ENCODE measurements at regions not wholly inside any gene's neighbourhood (a gene's known extent, or its start where the extent isn't known, plus 50 kb on each side); places are given as distances from the start of the nearest gene placed in this dataset.

DNA sequence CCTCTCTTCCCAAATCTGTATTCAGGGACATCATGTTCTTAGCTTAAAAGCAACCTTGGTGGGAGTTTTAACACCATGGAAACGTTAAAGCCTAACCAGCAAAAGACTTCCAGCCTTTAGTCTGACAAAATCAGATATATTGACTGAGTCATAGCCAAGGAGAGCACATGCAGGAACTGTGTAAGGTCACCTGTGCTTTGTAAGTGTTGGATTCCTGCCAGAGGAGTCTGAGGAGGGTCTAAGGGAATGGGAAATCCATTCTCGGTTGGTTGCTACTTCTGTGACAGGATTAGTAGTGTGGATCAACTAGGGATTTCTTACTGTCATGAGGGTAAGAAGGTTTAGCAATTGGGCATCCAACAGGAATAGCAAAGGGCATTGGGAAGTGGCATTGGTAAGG lies 142.0 kb upstream of the CHD1 start:
- TF ChIP-seq, protein P1, sequence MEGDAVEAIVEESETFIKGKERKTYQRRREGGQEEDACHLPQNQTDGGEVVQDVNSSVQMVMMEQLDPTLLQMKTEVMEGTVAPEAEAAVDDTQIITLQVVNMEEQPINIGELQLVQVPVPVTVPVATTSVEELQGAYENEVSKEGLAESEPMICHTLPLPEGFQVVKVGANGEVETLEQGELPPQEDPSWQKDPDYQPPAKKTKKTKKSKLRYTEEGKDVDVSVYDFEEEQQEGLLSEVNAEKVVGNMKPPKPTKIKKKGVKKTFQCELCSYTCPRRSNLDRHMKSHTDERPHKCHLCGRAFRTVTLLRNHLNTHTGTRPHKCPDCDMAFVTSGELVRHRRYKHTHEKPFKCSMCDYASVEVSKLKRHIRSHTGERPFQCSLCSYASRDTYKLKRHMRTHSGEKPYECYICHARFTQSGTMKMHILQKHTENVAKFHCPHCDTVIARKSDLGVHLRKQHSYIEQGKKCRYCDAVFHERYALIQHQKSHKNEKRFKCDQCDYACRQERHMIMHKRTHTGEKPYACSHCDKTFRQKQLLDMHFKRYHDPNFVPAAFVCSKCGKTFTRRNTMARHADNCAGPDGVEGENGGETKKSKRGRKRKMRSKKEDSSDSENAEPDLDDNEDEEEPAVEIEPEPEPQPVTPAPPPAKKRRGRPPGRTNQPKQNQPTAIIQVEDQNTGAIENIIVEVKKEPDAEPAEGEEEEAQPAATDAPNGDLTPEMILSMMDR (IDR thresholded peaks at IDR 0.05; ENCODE audit: extremely low read depth, missing control alignments) = no peak
- no peak for DNase-seq (ENCODE audit: low spot score)

DNA sequence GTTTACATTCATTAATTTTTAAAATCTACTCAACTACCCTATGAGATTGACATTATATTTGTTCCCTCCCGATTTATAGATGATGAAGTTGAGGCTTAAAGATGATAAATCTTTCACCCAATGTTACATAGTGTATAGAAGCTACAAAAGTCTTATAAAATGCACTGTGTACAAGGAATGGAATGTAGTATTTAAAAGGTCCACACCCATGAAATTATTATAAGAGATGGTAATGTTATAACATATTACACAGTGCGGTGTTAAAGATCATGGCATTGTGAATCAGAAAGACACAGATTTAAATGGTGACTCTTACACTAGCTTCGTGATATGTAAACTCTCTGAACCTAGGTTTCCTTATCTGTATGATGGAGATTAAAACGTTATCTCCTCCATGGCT lies 141.6 kb upstream of the CHD1 start:
- DNase-seq (ENCODE audit: low spot score) = no peak
- TF ChIP-seq, protein P1 (IDR thresholded peaks at IDR 0.05; ENCODE audit: extremely low read depth, missing control alignments) = no peak

DNA sequence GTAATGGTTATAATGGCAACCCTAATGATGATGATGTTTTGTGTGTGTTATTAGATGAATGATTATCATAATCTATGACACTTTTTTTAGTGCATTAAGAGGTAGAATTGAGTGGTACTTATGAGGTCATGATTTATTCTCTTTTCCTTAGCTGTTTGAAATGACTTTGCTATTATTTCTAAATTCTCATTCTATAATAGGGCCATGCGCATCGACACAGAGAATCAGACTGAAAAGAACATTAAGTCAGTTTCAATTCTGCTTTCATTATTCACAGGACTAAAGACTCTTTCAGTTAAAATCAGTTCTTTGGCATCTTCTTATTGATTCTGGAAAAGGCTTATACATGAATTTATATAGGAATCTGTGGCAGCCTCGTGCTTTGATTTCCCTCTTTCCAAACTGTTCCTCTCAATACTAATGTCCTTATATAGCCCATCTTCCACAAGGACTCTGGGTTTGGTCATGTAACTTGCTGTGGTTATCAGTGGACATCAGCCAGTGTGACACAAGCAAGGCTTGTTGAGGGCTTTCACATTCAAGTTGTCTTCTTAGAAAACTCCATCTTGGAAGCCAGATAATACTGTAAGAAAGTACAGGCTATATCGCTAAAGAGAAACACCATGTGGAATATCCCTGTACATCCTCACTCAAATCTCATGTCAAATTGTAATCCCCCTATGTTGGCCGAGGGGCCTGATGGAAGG lies 140.3 kb upstream of the CHD1 start:
- peak; percentile 17 for DNase-seq (ENCODE audit: low spot score)
- TF ChIP-seq, protein P1 (IDR thresholded peaks at IDR 0.05; ENCODE audit: extremely low read depth, missing control alignments) = no peak

DNA sequence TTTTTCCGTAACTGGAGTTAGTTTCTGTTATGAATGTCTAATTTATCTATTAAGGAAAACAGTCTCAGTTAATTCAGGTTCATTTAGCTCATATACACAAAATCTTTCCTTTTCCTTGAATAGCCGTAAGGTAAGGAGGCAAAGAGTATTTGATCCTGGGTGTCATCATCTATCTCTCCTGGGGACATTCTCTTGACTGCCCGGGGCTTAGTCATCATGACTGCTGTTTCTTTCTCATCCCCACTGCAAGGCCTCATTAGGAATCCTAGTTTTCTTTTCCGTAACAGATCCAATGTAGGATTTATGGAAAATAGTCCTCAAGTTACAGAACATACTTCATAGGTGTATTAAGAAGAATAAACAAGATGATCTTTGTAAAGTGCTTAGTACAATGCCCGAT lies 134.9 kb upstream of the CHD1 start:
- TF ChIP-seq, protein P1 (IDR thresholded peaks at IDR 0.05; ENCODE audit: extremely low read depth, missing control alignments) = no peak
- DNase-seq (ENCODE audit: low spot score) = no peak

DNA sequence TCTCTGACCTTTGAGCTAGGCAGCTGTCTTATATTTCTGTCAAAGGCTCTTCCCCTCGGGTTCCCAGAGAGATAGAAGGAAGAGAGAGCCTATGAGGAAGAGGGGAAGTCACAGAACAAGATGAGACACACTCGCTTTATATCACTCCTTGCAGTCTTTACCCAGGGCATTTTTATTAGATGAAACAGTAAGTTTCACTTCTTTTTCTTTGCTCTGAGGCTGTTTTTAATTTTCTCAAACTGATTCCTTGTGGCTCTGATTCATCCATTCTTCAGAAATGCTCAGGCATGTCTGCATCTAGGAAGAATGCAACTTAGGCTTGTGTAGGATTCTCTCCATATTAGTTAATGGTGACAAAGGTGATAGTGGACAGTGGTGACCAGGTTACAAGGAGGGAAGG lies 132.9 kb upstream of the CHD1 start:
- no peak for DNase-seq (ENCODE audit: low spot score)

DNA sequence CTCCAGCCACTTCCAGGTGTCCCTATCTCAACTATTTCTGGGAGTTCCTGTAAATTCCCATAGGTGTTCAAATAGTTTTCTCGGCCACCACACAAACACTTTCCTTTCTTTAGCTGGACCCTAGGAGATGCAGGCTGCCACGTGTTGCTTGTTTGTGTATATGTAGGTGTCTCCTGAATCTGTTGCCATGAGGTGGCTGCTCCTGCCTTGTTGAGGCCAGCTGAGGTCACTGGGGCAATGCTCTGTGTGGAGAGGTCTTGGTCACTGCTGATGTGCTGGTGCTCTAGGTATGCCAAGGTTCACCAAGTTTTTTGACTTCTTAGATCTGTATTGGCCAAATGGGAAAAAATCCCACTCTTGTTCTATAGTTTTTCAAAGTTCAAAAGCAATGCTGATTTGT lies 132.5 kb upstream of the CHD1 start:
- DNase-seq (ENCODE audit: low spot score) = no peak
- TF ChIP-seq, protein P1 (IDR thresholded peaks at IDR 0.05; ENCODE audit: extremely low read depth, missing control alignments) = no peak

More for the DNA sequence above, 132.9 kb upstream of the CHD1 start:
- TF ChIP-seq, protein P1 (IDR thresholded peaks at IDR 0.05; ENCODE audit: extremely low read depth, missing control alignments) = no peak

DNA sequence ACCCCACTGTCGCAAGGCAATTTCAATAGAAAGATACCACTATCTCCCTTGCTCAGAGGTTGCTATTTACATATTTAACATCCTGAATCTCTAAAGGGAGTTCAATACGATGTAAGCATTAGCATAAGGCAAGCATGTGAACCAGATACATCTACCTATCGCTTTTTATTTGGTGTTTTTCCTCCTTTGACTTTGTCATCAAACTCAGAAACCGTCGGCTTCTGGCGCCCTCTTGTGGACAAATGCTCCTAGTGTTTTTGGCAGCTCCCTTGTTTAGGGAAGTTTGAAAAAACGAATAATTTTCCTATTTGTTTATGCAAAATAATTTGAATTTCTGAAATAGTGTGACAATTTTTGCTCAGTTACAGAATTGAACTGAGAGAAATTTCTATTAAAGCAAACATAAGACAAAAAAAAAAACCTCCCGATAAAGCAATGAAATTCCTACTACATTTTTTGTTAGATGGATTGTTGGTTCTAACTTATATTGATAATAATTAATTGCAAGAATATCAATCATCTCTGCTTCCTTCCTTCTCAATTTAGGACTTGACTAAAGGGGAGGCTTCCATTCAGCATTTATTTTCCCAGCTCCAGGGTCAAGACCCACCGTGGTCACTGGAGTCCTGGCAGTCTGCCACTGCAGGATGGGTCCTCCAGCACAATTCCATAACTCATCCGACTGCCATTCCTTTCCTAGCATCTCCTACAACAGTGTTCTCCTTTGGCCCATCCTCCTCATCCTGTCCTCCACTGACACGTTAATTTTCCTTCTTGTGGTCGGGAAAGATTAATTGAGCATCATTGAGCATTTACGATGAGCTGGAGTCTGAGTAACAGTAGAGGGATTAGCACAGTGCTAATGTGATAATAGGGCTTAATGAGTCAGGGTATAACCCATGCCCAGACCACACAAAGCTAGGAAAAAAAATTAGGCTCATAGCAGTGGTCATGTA lies 131.8 kb upstream of the CHD1 start:
- peak; percentile 59 for DNase-seq (ENCODE audit: low spot score)
- TF ChIP-seq, protein P1 (IDR thresholded peaks at IDR 0.05; ENCODE audit: extremely low read depth, missing control alignments) = peak; percentile 57

All from GM20000 (cell line).